Esophagus (tissue), 2 donors: ENCODE measurements at regions not wholly inside any gene's neighbourhood (a gene's known extent, or its start where the extent isn't known, plus 50 kb on each side); places are given as distances from the start of the nearest gene placed in this dataset.

Source experiments
- H3K27ac ChIP-seq, 2 donors: one replicate each; pipeline ENCODE4 v1.5.1; 2013; ENCODE audit warnings: low read depth in 2 of 2, mild to moderate bottlenecking in 2 of 2, inconsistent platforms in 1 of 2, low read length in 1 of 2, moderate library complexity in 1 of 2
- H3K27me3 ChIP-seq, 2 donors: one replicate each; pipeline ENCODE4 v1.6.1; 2013; ENCODE audit warnings: low read length in 2 of 2, control low read depth in 1 of 2, mild to moderate bottlenecking in 1 of 2; ENCODE audit not compliant: insufficient read depth in 2 of 2, control insufficient read depth in 1 of 2
- H3K36me3 ChIP-seq, 2 donors: one replicate each; pipeline ENCODE4 v1.6.1; 2013; ENCODE audit warnings: low read length in 1 of 2; ENCODE audit not compliant: control insufficient read depth in 2 of 2, insufficient read depth in 2 of 2
- H3K4me1 ChIP-seq, 2 donors: one replicate each; pipeline ENCODE4 v1.6.1; 2013; ENCODE audit warnings: low read length in 1 of 2; ENCODE audit not compliant: control insufficient read depth in 2 of 2, insufficient read depth in 2 of 2
- H3K4me3 ChIP-seq, 2 donors: one replicate each; pipeline ENCODE4 v1.5.1; 2013; ENCODE audit warnings: low read length in 2 of 2, mild to moderate bottlenecking in 2 of 2, low read depth in 1 of 2, moderate library complexity in 1 of 2
- H3K9me3 ChIP-seq, 2 donors: one replicate each; pipeline ENCODE4 v1.6.1; 2013; ENCODE audit warnings: mild to moderate bottlenecking in 2 of 2, low read depth in 1 of 2, low read length in 1 of 2, moderate library complexity in 1 of 2; ENCODE audit not compliant: control insufficient read depth in 2 of 2, insufficient read depth in 1 of 2
- WGBS, 2 donors: extraction: QIAGEN DNeasy Blood & Tissue Kit; methylation state at CpG; one replicate each; pipeline ENCODE4 v1.1.7; 2013; 5-methylcytosine and 5-hydroxymethylcytosine counted together
- donor health status: healthy with polysubstance abuse.
- donor health status: Bipolar disorder and iron deficiency.

DNA sequence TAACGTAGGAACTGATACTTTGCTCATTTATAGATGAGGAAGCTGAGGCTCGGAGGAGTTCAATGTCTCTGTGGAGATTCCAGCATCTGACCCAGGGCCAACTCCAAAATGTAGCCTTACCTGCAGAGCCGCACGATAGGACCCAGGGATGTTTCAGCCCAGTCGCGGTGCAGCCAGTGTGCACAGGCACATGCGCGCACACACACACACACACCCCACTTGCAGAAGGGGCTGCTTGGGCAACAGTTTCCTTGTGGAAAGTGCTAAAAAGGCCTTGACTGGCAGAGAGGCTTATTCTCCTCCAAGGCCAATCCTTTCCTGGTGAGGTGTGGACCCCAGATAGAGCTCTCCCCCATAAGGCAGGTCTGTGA lies 101.7 kb downstream of the ZFP36L2 start:
- Histone ChIP-seq H3K4me1 (no peaks in the 10 kb centered on the region), H3K9me3 (no peaks in the 10 kb centered on the region), H3K36me3 (no peaks in the 10 kb centered on the region), H3K27me3 (no peaks in the 10 kb centered on the region), H3K4me3 (no peak overlapping the region), H3K27ac (no peak overlapping the region)
- WGBS, 2 donors = 87 to 90% methylated on average over 8 of the region's 8 CpGs

DNA sequence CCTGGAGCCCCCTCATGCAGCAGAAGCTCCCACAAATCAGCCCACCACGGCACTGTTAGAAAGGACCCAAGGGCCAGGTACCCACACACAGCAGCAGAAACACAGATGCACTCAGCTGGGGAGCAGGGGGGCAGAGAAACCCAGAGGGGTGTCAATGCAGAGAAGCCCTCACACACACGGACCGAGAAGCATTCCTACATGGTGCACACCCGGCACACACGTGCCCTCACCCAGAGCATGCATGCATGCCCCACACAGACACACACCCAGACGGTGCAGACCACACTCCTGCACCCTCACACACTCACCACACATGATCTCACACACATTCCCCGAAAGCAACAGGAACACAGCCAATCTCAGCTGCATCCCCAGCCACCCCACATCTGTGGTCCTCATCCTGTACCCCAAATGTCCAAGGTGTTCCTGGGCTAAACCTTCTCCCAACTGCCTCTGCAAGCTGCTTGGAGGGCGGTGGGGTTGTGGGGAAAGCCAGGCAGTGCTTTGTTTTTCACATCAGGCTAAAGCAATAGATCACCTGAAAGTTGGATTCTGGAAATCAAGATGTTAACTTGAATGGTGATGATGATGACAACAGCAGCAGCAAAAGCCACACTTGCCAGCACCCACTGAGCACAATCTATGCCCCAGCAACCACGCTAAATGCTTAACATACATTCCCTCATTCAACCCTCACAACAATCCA lies 102.3 kb downstream of the ZFP36L2 start:
- 61 to 78% methylated on average over 9 of the region's 9 CpGs for WGBS, 2 donors
- peaks cover 0 to 3% of the 10 kb centered on the region in 2 donors for H3K9me3 ChIP-seq
- no peaks in the 10 kb centered on the region for H3K27me3 ChIP-seq
- no peaks in the 10 kb centered on the region for H3K4me1 ChIP-seq
- H3K4me3 ChIP-seq = no peak overlapping the region
- no peak overlapping the region for H3K27ac ChIP-seq
- H3K36me3 ChIP-seq = no peaks in the 10 kb centered on the region

DNA sequence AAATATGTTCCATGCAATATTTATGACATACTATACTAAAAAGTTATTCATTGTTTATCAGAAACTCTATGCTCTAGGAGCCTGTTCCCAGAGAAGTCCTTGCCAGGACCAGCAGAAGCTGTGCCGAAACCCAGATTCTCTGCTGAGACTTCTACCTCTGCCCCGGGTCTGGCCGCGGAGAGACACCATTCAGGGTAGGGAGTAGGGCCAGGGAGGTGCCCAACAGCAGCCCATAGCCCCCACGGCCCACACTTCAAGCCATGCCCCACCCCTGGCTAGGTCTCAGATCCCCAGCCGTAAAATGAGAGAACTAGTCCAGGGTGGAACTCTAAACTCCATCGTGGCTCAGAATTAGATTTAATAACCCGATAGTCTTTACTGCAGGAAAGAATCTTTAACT lies 102.9 kb downstream of the ZFP36L2 start:
- H3K36me3 ChIP-seq = no peaks in the 10 kb centered on the region
- H3K9me3 ChIP-seq = peaks cover 0 to 3% of the 10 kb centered on the region in 2 donors
- no peak overlapping the region for H3K4me3 ChIP-seq
- H3K4me1 ChIP-seq = no peaks in the 10 kb centered on the region
- no peaks in the 10 kb centered on the region for H3K27me3 ChIP-seq
- 64 to 77% methylated on average over 8 of the region's 8 CpGs for WGBS, 2 donors
- H3K27ac ChIP-seq = no peak overlapping the region

DNA sequence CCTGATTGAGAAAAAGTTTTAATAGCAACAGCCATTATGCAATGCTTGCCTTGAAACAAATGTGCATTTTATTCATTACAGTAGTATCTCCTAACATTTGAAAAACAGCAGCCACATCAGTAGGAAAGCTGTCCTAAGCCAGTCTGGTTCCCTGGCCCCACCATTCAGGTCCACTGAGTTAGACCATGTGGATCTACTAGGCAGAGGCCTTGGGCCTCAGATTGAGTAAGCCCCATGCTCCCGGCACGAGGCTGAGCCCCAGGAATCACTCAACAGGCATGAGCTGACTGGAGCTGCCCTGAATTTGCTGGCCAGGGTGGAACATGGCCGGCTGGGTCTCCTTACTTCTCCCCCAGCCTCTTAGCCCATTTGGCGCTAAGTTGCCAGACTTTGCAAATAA lies 103.4 kb downstream of the ZFP36L2 start:
- no peak overlapping the region for H3K4me3 ChIP-seq
- no peaks in the 10 kb centered on the region for H3K27me3 ChIP-seq
- H3K27ac ChIP-seq = no peak overlapping the region
- H3K4me1 ChIP-seq = no peaks in the 10 kb centered on the region
- 82 to 83% methylated on average over 4 of the region's 4 CpGs for WGBS, 2 donors
- H3K36me3 ChIP-seq = no peaks in the 10 kb centered on the region
- peaks cover 0 to 3% of the 10 kb centered on the region in 2 donors for H3K9me3 ChIP-seq

DNA sequence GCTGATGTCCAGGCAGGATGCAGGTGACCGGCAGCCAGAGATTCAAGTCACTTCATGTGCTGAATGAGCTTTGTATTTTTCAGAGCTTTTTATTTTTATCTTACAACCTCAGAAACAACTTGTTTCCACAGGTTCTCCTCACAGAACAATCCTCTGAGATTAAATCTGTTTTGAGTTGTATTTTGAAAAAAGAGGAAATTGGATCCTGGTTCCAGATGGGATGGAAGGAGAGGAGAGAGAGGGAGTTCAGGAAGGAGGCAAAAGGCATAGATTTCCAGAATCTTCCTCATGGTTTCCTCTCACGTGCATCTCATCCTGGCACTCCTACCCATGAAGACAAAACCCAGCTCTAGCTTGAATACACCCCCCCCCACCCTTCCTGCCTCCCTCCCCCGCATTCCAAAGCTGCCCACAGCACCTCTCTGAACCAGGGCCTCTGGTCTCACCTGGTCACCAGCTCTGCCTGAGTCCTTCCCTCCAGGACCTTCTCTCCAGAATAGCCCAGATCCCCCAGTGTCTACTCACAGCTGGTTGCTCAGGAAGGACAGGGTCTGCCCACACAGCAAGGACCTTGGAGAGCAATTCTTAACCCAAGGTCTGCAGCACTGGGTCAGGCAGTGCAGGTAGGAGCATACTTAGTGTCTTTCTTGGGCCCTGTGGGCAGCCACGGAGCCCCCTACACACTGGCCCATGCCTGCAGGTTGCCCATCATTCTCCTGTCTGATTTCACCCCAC lies 104.7 kb downstream of the ZFP36L2 start:
- H3K36me3 ChIP-seq = no peaks in the 10 kb centered on the region
- no peak overlapping the region for H3K4me3 ChIP-seq
- no peaks in the 10 kb centered on the region for H3K27me3 ChIP-seq
- peaks cover 0 to 3% of the 10 kb centered on the region in 2 donors for H3K9me3 ChIP-seq
- no peaks in the 10 kb centered on the region for H3K4me1 ChIP-seq
- WGBS, 2 donors = 73 to 86% methylated on average over 4 of the region's 4 CpGs
- no peak overlapping the region for H3K27ac ChIP-seq

DNA sequence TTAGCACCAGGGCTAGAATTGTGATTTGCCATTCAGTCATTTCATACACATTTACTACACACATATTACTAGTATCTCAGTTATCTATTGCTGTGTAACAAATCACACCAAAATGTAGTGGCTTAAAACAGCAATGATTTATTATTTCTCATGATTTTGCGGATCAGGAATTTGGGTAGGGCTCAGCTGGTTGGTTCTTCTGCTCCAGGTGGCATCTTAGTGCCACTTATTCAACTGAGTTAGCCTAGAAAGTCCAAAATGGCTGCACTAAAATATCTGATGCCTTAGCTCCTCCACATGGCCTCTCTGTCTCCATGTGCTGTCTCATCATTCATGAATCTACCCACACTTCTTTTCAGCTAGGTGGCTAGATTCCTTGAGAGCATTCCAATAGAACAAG lies 107.1 kb downstream of the ZFP36L2 start:
- Histone ChIP-seq H3K9me3 (peaks cover 0 to 3% of the 10 kb centered on the region in 2 donors), H3K36me3 (no peaks in the 10 kb centered on the region), H3K4me1 (no peaks in the 10 kb centered on the region), H3K27me3 (no peaks in the 10 kb centered on the region), H3K4me3 (no peak overlapping the region), H3K27ac (no peak overlapping the region)
- 87 to 90% methylated on average over 1 of the region's 1 CpG for WGBS, 2 donors

DNA sequence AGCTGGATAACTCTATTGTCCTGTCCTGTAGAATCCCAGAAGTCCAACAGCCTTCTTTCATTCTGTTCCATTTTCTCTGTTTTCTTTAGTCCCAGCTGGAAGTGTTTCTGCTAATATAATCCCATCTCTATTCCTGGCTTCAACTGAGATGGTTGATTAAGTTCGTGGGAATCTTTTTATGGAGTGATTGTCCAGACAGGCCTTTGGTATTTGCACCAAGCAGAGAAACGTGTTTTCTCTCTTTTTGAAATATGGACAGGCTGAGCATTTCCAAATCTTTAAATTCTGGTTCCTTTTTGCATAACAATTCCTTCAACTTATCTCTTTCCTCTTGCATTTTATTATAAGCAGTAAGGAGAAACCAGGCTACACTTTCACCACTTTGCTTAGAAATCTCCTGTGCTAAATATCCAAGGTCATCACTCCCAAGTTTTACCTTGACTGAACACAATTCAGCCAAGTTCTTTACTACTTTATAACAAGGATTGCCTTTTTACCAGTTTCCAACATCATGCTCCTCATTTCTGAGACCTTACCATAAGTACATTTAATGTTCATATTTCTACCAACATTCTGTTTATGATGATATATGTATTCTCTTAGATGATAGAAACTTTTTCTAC lies 108.8 kb downstream of the ZFP36L2 start:
- 20 to 62% methylated on average over 2 of the region's 2 CpGs for WGBS, 2 donors
- Histone ChIP-seq H3K9me3 (peaks cover 0 to 3% of the 10 kb centered on the region in 2 donors), H3K27me3 (no peaks in the 10 kb centered on the region), H3K36me3 (no peaks in the 10 kb centered on the region), H3K4me1 (no peaks in the 10 kb centered on the region), H3K27ac (no peak overlapping the region), H3K4me3 (no peak overlapping the region)

DNA sequence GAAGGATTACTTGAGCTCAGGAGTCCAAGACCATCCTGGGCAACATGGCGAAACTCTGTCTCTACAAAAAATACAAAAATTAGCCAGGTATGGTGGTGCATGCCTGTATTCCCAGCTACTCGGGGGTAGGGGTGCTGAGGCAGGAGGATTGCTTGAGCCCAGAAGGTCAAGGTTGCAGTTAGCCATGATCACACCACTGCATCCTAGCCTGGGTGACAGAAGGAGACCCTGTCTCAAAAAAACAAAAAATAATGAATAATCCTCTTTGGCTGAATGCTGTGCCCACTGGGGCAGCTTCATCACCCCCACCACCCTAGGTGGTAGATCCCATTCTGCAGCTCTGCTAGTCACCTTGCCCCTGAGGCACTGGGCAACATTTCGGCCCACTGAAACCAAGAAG lies 109.4 kb downstream of the ZFP36L2 start:
- no peaks in the 10 kb centered on the region for H3K4me1 ChIP-seq
- no peaks in the 10 kb centered on the region for H3K36me3 ChIP-seq
- H3K27ac ChIP-seq = no peak overlapping the region
- H3K4me3 ChIP-seq = no peak overlapping the region
- no peaks in the 10 kb centered on the region for H3K27me3 ChIP-seq
- WGBS, 2 donors = 91 to 96% methylated on average over 3 of the region's 3 CpGs
- peaks cover 0 to 3% of the 10 kb centered on the region in 2 donors for H3K9me3 ChIP-seq

DNA sequence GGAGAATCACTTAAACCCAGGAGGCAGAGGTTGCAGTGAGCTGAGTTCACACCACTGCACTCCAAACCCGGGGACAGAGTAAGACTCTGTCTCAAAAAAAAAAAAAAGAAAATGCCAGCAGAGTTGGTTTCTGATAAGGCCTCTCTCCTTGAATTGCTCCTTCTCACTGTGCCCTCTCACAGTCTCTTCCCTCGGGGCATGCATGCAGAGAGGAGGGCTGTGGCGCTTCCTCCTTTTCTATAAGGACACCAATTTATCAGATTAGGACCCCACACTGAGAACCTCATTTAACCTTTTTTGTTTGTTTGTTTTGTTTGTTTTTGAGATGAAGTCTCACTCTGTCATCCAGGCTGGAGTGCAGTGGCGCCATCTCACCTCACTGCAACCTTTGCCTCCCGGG lies 110.5 kb downstream of the ZFP36L2 start:
- 87 to 95% methylated on average over 5 of the region's 5 CpGs for WGBS, 2 donors
- H3K9me3 ChIP-seq = peaks cover 0 to 3% of the 10 kb centered on the region in 2 donors

More for the DNA sequence above, 110.5 kb downstream of the ZFP36L2 start:
- Histone ChIP-seq H3K27me3 (no peaks in the 10 kb centered on the region), H3K27ac (no peak overlapping the region), H3K36me3 (no peaks in the 10 kb centered on the region), H3K4me1 (no peaks in the 10 kb centered on the region), H3K4me3 (no peak overlapping the region)
